MM.1S (cell line): ENCODE measurements at regions not wholly inside any gene's neighbourhood (a gene's known extent, or its start where the extent isn't known, plus 50 kb on each side); places are given as distances from the start of the nearest gene placed in this dataset.

ENCODE experiments used
- EZH2phosphoT487 ChIP-seq: fragments of 300-600 bp; sonication (generic); IDR thresholded peaks from 2 replicates; pipeline ENCODE4 v1.6.1; 2018; ENCODE audit warnings: antibody characterized with exemption, low read length
- TF ChIP-seq, protein P1 (sequence below): fragments of 300-600 bp; sonication (generic); IDR thresholded peaks from 2 replicates; pipeline ENCODE4 v1.5.1; 2016; ENCODE audit warnings: antibody characterized with exemption, low read length, mixed read lengths

DNA sequence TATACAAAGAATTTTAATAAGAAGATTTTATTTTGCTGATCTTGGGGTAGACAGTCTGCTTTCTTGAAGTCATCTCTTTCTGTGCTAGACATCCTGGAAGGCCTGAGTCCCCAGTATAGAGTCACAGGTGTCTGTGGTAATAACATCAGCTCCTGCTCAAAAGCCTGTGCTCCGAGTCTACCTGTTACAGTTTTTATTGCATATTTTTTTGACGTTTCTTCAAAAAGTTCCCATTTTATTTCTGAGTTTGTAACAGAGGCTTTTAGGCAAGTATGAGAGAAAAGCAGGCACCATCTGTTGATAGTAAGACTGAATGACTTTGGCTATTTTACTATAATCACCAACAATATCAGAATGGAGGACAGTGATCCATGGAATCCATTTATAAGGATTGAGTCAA lies 58.0 kb upstream of the WDR26 start:
- TF ChIP-seq, protein P1, sequence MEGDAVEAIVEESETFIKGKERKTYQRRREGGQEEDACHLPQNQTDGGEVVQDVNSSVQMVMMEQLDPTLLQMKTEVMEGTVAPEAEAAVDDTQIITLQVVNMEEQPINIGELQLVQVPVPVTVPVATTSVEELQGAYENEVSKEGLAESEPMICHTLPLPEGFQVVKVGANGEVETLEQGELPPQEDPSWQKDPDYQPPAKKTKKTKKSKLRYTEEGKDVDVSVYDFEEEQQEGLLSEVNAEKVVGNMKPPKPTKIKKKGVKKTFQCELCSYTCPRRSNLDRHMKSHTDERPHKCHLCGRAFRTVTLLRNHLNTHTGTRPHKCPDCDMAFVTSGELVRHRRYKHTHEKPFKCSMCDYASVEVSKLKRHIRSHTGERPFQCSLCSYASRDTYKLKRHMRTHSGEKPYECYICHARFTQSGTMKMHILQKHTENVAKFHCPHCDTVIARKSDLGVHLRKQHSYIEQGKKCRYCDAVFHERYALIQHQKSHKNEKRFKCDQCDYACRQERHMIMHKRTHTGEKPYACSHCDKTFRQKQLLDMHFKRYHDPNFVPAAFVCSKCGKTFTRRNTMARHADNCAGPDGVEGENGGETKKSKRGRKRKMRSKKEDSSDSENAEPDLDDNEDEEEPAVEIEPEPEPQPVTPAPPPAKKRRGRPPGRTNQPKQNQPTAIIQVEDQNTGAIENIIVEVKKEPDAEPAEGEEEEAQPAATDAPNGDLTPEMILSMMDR: no peak
- no peak for TF ChIP-seq EZH2phosphoT487
